ENCODE measurements at regions not wholly inside any gene's neighbourhood (a gene's known extent, or its start where the extent isn't known, plus 50 kb on each side); places are given as distances from the start of the nearest gene placed in this dataset.

GRCh38 chrX:5194806-5195205, 1033.9 kb downstream of the NLGN4X start:
- H3K36me3 Mint-ChIP-seq: no peaks in the 10 kb centered on the region
- H3K9me3 Mint-ChIP-seq: peaks cover 0 to 7% (median 0%) of the 10 kb centered on the region in 9 donors
- DNase-seq (no peak), ATAC-seq (no peak)
- no peak overlapping the region for H3K27ac Mint-ChIP-seq
- no peaks in the 10 kb centered on the region for H3K4me1 Mint-ChIP-seq
- no peaks in the 10 kb centered on the region for H3K27me3 Mint-ChIP-seq
- no peak overlapping the region for H3K4me3 Mint-ChIP-seq
- POLR2A ChIA-PET: no interaction called here

GRCh38 chrX:5180135-5180741, 1048.4 kb downstream of the NLGN4X start:
- no peaks in the 10 kb centered on the region for H3K36me3 Mint-ChIP-seq
- POLR2A ChIA-PET: no interaction called here
- ATAC-seq (no peak), DNase-seq (no peak)
- H3K27me3 Mint-ChIP-seq: no peaks in the 10 kb centered on the region
- no peaks in the 10 kb centered on the region for H3K4me1 Mint-ChIP-seq
- H3K4me3 Mint-ChIP-seq: no peak overlapping the region
- H3K27ac Mint-ChIP-seq: no peak overlapping the region
- peaks cover 0 to 24% (median 7%) of the 10 kb centered on the region in 9 donors for H3K9me3 Mint-ChIP-seq

GRCh38 chrX:5176766-5177165, 1051.9 kb downstream of the NLGN4X start:
- peaks cover 0 to 20% (median 8%) of the 10 kb centered on the region in 9 donors for H3K9me3 Mint-ChIP-seq
- no peak overlapping the region for H3K4me3 Mint-ChIP-seq
- POLR2A ChIA-PET: no interaction called here
- H3K27me3 Mint-ChIP-seq: no peaks in the 10 kb centered on the region
- H3K36me3 Mint-ChIP-seq: no peaks in the 10 kb centered on the region
- no peak for DNase-seq
- H3K4me1 Mint-ChIP-seq: no peaks in the 10 kb centered on the region
- H3K27ac Mint-ChIP-seq: no peak overlapping the region
- ATAC-seq: no peak

GRCh38 chrX:5163663-5164062, 1065.0 kb downstream of the NLGN4X start:
- POLR2A ChIA-PET: no interaction called here
- Mint-ChIP-seq H3K27ac (no peak overlapping the region), H3K9me3 (peaks cover 0 to 6% (median 0%) of the 10 kb centered on the region in 9 donors), H3K36me3 (no peaks in the 10 kb centered on the region), H3K4me3 (no peak overlapping the region), H3K4me1 (no peaks in the 10 kb centered on the region), H3K27me3 (no peaks in the 10 kb centered on the region)
- no peak for DNase-seq
- ATAC-seq: no peak

GRCh38 chrX:5155301-5155700, 1073.4 kb downstream of the NLGN4X start:
- H3K9me3 Mint-ChIP-seq: peaks cover 0 to 4% (median 0%) of the 10 kb centered on the region in 9 donors
- DNase-seq (no peak), ATAC-seq (no peak)
- POLR2A ChIA-PET: no interaction called here
- H3K4me1 Mint-ChIP-seq: no peaks in the 10 kb centered on the region
- H3K27ac Mint-ChIP-seq: no peak overlapping the region
- H3K4me3 Mint-ChIP-seq: no peak overlapping the region
- no peaks in the 10 kb centered on the region for H3K36me3 Mint-ChIP-seq
- H3K27me3 Mint-ChIP-seq: no peaks in the 10 kb centered on the region

- Mint-ChIP-seq H3K4me1 (no peaks in the 10 kb centered on the region), H3K4me3 (no peak overlapping the region), H3K27ac (no peak overlapping the region), H3K27me3 (no peaks in the 10 kb centered on the region), H3K9me3 (peaks cover 0 to 13% (median 0%) of the 10 kb centered on the region in 9 donors), H3K36me3 (no peaks in the 10 kb centered on the region)
- POLR2A ChIA-PET: no interaction called here
- ATAC-seq (no peak), DNase-seq (no peak)
Measured at GRCh38 chrX:5145957-5146356, 1082.7 kb downstream of the NLGN4X start.

- peaks cover 0 to 8% (median 0%) of the 10 kb centered on the region in 9 donors for H3K9me3 Mint-ChIP-seq
- H3K27me3 Mint-ChIP-seq: no peaks in the 10 kb centered on the region
- H3K36me3 Mint-ChIP-seq: no peaks in the 10 kb centered on the region
- no peak for DNase-seq
- no peak overlapping the region for H3K27ac Mint-ChIP-seq
- H3K4me1 Mint-ChIP-seq: no peaks in the 10 kb centered on the region
- no peak for ATAC-seq
- H3K4me3 Mint-ChIP-seq: no peak overlapping the region
- POLR2A ChIA-PET: no interaction called here
Measured at GRCh38 chrX:5142644-5143043, 1086.0 kb downstream of the NLGN4X start.

GRCh38 chrX:5122181-5122678, 1106.4 kb downstream of the NLGN4X start:
- ATAC-seq: no peak
- Mint-ChIP-seq H3K4me1 (no peaks in the 10 kb centered on the region), H3K27me3 (no peaks in the 10 kb centered on the region), H3K4me3 (no peak overlapping the region), H3K27ac (no peak overlapping the region), H3K9me3 (peaks cover 0 to 4% (median 0%) of the 10 kb centered on the region in 9 donors), H3K36me3 (no peaks in the 10 kb centered on the region)
- POLR2A ChIA-PET: no interaction called here
- no peak for DNase-seq

GRCh38 chrX:5117816-5118215, 1110.9 kb downstream of the NLGN4X start:
- Mint-ChIP-seq H3K4me1 (no peaks in the 10 kb centered on the region), H3K4me3 (no peak overlapping the region)
- no peak for DNase-seq

GRCh38 chrX:5113128-5113527, 1115.5 kb downstream of the NLGN4X start:
- H3K4me1 Mint-ChIP-seq: no peaks in the 10 kb centered on the region
- ATAC-seq: no peak
- no peak overlapping the region for H3K27ac Mint-ChIP-seq
- H3K4me3 Mint-ChIP-seq: no peak overlapping the region
- H3K27me3 Mint-ChIP-seq: no peaks in the 10 kb centered on the region
- peaks cover 0 to 12% (median 0%) of the 10 kb centered on the region in 9 donors for H3K9me3 Mint-ChIP-seq
- DNase-seq: no peak
- POLR2A ChIA-PET: no interaction called here
- no peaks in the 10 kb centered on the region for H3K36me3 Mint-ChIP-seq

More at GRCh38 chrX:5117816-5118215, 1110.9 kb downstream of the NLGN4X start:
- Mint-ChIP-seq H3K9me3 (peaks cover 0 to 9% (median 0%) of the 10 kb centered on the region in 9 donors), H3K27ac (no peak overlapping the region), H3K27me3 (no peaks in the 10 kb centered on the region), H3K36me3 (no peaks in the 10 kb centered on the region)
- POLR2A ChIA-PET: no interaction called here
- ATAC-seq: no peak

- Mint-ChIP-seq H3K27me3 (no peaks in the 10 kb centered on the region), H3K4me1 (no peaks in the 10 kb centered on the region), H3K27ac (no peak overlapping the region), H3K9me3 (peaks cover 0 to 6% (median 0%) of the 10 kb centered on the region in 9 donors), H3K36me3 (no peaks in the 10 kb centered on the region), H3K4me3 (no peak overlapping the region)
- DNase-seq (no peak), ATAC-seq (no peak)
- POLR2A ChIA-PET: no interaction called here
Measured at GRCh38 chrX:5100004-5100403, 1128.7 kb downstream of the NLGN4X start.

- Mint-ChIP-seq H3K9me3 (no peaks in the 10 kb centered on the region), H3K4me3 (no peak overlapping the region), H3K27me3 (no peaks in the 10 kb centered on the region), H3K4me1 (no peaks in the 10 kb centered on the region), H3K36me3 (no peaks in the 10 kb centered on the region), H3K27ac (no peak overlapping the region)
- no peak for ATAC-seq
- POLR2A ChIA-PET: no interaction called here
- DNase-seq: no peak
Measured at GRCh38 chrX:5086388-5086787, 1142.3 kb downstream of the NLGN4X start.

- no peaks in the 10 kb centered on the region for H3K36me3 Mint-ChIP-seq
- H3K4me1 Mint-ChIP-seq: no peaks in the 10 kb centered on the region
- H3K27me3 Mint-ChIP-seq: no peaks in the 10 kb centered on the region
- POLR2A ChIA-PET: no interaction called here
- no peak overlapping the region for H3K27ac Mint-ChIP-seq
- no peak overlapping the region for H3K4me3 Mint-ChIP-seq
- DNase-seq (no peak), ATAC-seq (no peak)
- H3K9me3 Mint-ChIP-seq: peaks cover 0 to 7% (median 0%) of the 10 kb centered on the region in 9 donors
Measured at GRCh38 chrX:5084279-5084678, 1144.4 kb downstream of the NLGN4X start.

- Mint-ChIP-seq H3K36me3 (no peaks in the 10 kb centered on the region), H3K9me3 (peaks cover 0 to 7% (median 0%) of the 10 kb centered on the region in 9 donors), H3K27ac (no peak overlapping the region), H3K4me3 (no peak overlapping the region), H3K4me1 (no peaks in the 10 kb centered on the region), H3K27me3 (no peaks in the 10 kb centered on the region)
- no peak for DNase-seq
- POLR2A ChIA-PET: no interaction called here
- ATAC-seq: no peak
Measured at GRCh38 chrX:5082705-5083104, 1146.0 kb downstream of the NLGN4X start.
